Stimulated activated CD4-positive, alpha-beta T cell treated with anti-CD3 and anti-CD28 coated beads, Interleukin-1b, Interleukin-23, amount 100 ng/mL, for 24 hours (primary cell): ENCODE measurements at regions not wholly inside any gene's neighbourhood (a gene's known extent, or its start where the extent isn't known, plus 50 kb on each side); places are given as distances from the start of the nearest gene placed in this dataset.

ENCODE experiments used
- DNase-seq, 4 experiments: peaks; one replicate each; pipeline ENCODE4 v3.0.0-alpha.2; 2020; ENCODE audit warnings: low read depth in 4 of 4, low spot score in 1 of 4

GRCh38 chr1:208767816-208768215 is 523.6 kb upstream of the PLXNA2 start:
- DNase-seq = no peak

GRCh38 chr1:208772891-208773290 is 528.7 kb upstream of the PLXNA2 start:
- DNase-seq = no peak

GRCh38 chr1:208775841-208776240 is 531.7 kb upstream of the PLXNA2 start:
- no peak for DNase-seq

GRCh38 chr1:208778417-208778816 is 534.2 kb upstream of the PLXNA2 start:
- DNase-seq = no peak

- DNase-seq = no peak
Observed at GRCh38 chr1:208781391-208782045, 537.3 kb upstream of the PLXNA2 start.

- no peak for DNase-seq
Observed at GRCh38 chr1:208782186-208782585, 538.0 kb upstream of the PLXNA2 start.

GRCh38 chr1:208785629-208786028 is 541.4 kb upstream of the PLXNA2 start:
- no peak for DNase-seq

- DNase-seq = no peak
Observed at GRCh38 chr1:208787219-208787618, 543.0 kb upstream of the PLXNA2 start.

- no peak for DNase-seq
Observed at GRCh38 chr1:208788013-208788540, 543.9 kb upstream of the PLXNA2 start.

- no peak for DNase-seq
Observed at GRCh38 chr1:208791456-208791855, 547.3 kb upstream of the PLXNA2 start.

GRCh38 chr1:208793861-208794345 is 549.7 kb upstream of the PLXNA2 start:
- no peak for DNase-seq

- no peak for DNase-seq
Observed at GRCh38 chr1:208799186-208799585, 555.0 kb upstream of the PLXNA2 start.

GRCh38 chr1:208803011-208803811 is 559.0 kb upstream of the PLXNA2 start:
- no peak for DNase-seq

- no peak for DNase-seq
Observed at GRCh38 chr1:208807446-208808127, 563.4 kb upstream of the PLXNA2 start.

- DNase-seq = no peak
Observed at GRCh38 chr1:208808301-208808700, 564.1 kb upstream of the PLXNA2 start.

GRCh38 chr1:208809876-208810275 is 565.7 kb upstream of the PLXNA2 start:
- no peak for DNase-seq

GRCh38 chr1:208818770-208819445 is 574.7 kb upstream of the PLXNA2 start:
- no peak for DNase-seq

- DNase-seq = no peak
Observed at GRCh38 chr1:208820580-208821212, 576.5 kb upstream of the PLXNA2 start.

- DNase-seq = no peak
Observed at GRCh38 chr1:208821939-208822338, 577.8 kb upstream of the PLXNA2 start.

- DNase-seq = no peak
Observed at GRCh38 chr1:208825300-208825699, 581.1 kb upstream of the PLXNA2 start.

- no peak for DNase-seq
Observed at GRCh38 chr1:208829595-208829994, 585.4 kb upstream of the PLXNA2 start.
